ENCODE measurements at regions not wholly inside any gene's neighbourhood (a gene's known extent, or its start where the extent isn't known, plus 50 kb on each side); places are given as distances from the start of the nearest gene placed in this dataset.
"Not testable (repeated sequence)": the region's sequence is repeated elsewhere in the genome, so short reads cannot be mapped to it uniquely, and the experiment has no call there.

DNA sequence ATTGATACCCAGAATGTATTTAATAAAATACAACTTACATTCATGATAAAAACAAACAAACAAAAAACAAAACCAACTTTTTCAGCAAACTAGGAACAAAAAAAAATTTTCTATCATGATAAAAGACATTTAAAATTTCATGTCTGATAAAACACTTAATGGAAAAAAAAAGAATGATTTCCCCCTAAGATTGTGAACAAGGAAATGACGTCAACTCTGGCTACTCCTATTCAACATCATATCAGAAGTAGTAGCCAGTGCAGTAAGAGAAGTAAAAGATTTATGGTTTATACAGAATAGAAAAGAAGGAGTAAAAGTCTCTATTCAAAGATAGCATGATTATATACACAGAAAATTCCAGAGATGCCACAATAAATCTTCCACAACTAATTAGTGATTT is 1306.6 kb downstream of the FSCB start:
- no peak for DNase-seq (ENCODE audit: low spot score)

DNA sequence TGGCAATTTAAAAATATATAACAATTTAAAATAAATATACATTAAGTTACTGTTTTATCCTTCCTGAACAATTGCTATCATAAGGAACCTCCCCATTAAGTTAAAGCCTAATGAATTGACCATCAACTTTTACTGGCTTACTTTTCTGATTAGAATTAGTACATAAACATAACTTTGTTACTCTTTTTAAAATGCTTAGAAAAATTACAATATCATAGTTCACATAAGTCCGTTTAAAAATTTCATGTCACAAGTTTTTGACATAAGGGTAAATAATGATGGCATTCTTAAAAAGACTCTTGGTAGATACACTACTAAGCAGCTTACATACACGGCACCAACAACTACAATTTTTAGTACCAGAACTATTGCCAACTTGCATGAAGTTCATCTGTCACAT is 1308.6 kb downstream of the FSCB start:
- no peak for DNase-seq (ENCODE audit: low spot score)

DNA sequence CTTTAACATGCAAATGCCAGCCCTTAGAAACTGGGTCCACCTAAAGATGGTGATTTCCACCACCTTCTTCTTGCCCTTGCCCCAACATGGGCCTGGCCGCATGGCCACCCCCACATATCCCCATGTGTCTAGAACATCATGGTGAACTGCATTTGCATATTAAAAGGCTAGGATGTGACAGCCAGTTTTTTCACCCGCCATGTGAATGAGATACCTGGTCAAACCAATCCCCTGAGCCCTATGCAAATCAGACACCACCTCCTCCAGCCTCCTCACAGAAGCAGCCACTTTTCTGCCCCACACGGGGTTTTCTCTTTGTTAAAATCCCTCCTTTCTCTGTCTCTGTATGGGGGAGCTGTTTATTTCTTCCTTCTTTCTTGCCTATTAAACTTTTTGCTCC is 1322.5 kb downstream of the FSCB start:
- no peak for DNase-seq (ENCODE audit: low spot score)

DNA sequence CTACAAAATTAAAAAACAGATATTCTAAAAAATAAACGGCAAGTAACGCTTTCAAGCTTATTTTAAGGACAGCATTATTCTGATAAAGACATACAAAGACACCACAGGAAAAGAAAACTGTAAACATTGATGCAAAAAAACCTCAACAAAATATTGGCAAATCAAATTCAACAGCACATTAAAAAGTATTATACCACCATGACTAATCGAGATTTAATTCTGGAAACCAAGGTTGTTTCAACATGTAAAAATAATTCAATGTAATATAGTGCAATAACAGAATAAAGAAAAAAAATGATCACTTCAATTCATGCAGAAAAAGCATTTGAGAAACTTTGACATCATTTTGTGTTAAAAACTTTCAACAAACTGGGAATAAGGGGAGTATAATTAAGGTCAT is 1323.2 kb downstream of the FSCB start:
- no peak for DNase-seq (ENCODE audit: low spot score)

DNA sequence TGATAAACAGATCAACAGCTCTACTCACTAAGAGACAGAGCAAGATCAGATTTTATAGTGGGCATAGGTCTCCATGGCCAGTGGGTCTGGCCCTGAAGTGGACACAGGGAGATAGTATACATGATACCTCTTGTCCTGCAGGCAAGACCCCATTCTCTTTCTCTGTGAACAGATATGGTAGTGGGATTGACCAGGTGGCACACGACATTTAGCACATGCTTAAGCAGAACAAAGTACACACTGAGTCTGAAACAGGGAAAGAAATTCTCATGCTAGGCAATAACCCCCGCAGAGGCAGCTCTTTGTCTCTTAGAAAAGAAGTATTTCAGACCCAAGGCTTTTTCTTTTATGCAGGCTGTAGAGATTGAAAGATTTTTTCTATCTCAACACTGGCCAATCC is 1331.2 kb downstream of the FSCB start:
- DNase-seq (ENCODE audit: low spot score), result no peak

DNA sequence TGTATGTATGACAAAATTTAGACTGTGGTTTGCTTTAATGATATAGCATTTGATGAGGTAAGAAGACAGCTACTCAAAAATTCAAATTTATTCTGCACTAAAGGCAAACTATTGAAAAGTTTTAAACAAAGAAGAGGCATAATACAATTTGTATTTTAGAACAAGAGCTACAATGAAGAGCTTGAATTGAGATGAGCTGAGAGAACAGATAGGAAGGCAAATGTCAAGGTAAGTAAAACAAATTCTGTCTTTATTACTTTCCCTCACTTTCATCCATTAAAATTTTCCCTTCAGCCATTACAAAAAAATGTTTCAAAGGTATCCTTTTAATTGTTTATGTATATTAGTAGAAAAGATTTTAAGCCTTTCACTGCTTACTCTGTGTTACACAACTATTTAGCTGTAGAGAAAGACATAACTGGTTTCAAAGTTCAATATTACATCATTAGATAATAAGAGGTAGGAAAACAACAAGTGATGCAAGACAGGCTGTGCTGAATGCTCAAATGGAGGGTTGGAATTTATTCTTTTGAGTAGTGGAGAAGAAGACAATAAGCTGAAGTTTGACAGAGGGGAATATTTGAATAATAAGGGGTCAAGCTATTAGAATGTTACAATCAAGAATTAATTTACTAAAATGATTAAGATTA is 1334.1 kb downstream of the FSCB start:
- DNase-seq (ENCODE audit: low spot score), result no peak

DNA sequence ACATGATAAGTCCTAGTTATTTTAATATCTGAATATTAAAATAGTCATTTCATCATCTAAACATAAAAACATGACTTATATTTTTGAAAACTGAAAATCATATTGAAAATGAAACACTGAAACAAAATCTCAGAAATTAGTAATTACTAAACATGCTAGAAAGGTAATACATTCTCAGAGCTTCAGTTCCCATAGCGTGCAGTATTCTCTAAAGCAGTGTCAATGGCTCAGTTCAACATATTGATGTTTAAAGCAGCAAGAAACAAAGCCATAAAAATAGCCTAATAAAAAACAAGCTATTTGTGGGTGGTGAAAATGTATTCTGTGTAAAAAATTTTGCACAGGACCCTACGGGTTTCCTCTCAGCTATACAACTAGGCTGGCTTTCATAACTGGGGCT is 1337.4 kb downstream of the FSCB start:
- no peak for DNase-seq (ENCODE audit: low spot score)

DNA sequence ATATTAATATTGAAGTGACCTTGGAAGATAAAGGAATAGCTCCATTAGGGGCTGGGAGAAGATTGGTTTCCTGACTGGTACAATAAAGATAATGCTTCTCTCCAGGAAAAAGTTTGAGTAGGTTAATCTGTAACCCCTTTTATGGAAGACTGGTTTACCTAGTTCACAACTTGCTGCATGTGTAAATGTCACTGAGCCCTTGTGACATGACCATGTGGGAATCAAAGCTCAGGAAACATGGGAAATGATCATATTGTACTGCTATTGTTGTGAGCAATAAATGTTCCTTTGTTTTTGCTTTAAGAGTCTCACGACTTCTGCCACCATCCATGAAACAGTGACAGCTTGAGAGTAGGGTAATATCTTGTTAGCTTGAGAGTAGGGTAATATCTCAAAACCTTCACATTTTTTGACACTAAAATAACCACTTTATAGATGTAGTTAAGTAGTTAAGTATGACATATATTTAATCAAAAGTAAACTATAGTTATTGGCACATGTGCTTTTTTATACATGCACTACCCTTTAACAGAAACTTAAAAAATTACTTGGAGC is 1338.6 kb downstream of the FSCB start:
- DNase-seq (ENCODE audit: low spot score), result no peak

DNA sequence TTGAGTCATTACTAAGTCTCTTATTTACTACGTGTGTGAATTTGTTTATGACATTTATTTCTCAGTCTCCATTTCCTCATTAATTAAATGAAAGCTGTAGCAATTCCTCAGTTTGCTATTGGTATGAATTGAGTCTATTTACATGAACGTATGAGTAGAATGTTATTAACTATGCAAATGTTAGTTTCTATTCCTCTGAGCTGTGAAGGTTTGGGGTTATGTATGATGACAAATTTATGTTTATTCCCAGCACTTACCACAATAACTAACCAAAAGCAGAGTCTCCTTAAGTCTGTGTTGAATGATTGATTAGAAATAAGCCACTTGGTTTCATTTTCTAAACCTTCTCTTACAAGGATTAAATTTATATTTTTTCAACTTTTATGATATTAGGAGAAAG is 1340.9 kb downstream of the FSCB start:
- no peak for DNase-seq (ENCODE audit: low spot score)

DNA sequence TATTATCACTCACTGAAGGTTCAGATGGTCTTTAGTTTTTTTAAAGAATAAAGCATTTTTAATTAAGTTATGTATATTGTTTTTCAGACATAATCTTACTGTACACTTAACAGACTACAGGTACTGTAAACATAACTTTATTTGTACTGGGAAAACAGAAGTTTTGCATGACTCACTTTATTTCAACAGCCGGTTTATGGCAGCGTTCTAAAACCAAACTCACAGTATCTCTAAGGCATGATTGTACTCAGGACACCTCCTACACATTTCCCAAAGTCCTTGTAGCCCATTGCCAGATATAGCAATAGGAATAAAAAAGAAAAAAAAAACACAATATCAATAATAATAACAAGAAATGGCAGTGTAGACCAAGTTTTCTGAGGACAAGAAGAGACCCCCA is 1341.4 kb downstream of the FSCB start:
- no peak for DNase-seq (ENCODE audit: low spot score)

DNA sequence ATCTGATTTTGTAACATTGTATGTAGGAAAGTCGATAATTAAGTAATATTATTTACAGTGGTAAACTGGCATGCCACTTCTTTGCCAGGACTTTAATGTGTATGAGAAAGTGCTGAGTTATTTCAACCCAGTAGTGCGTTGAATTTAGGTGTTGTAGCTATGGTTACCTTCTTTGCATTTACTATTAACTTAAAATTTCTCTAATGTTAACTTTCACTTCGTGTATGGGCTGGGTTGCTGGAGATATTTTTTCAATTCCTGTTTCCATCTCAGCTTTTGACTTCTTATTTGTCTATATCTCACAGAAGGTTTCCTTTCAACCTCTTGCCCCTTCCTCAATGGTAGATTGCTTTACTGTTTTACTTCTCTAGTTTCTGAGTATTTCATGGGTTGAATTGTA is 1345.6 kb downstream of the FSCB start:
- no peak for DNase-seq (ENCODE audit: low spot score)

DNA sequence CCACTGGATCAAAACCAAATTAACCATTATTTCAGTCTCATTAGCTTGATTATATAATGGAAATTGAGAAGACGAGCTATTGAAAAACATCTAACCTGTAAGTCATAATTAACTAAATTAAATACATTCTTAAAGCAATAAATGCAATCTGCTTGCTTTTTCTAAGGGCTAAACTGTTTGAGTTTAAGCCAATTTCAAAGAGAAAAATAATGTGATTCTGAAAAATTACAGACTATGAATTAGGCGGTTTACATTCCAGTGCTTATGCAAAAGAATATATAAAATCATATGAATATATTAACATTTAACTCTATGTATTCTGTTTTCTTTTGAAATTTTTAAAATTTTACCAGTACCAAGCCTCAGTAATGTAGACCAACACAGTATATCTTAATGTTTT is 1349.4 kb downstream of the FSCB start:
- no peak for DNase-seq (ENCODE audit: low spot score)

DNA sequence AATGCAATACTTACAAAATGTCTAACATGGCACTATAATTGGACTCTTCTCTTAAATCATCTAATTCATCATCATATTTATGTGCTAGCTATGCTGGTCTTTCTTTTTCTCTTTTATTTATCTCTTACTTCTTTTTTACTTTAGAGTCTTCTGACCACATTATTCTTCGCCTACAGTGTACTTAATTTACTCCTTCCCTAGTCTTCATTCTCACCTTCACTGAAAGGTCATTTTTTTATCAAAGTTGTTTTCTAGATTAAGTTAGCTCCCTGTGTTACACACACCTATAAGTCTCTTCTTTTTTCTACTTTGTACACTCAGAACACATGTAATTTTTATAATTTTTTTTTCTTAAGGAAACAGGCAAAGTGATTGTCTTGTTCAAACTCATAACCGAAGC is 1351.2 kb downstream of the FSCB start:
- DNase-seq (ENCODE audit: low spot score), result no peak

DNA sequence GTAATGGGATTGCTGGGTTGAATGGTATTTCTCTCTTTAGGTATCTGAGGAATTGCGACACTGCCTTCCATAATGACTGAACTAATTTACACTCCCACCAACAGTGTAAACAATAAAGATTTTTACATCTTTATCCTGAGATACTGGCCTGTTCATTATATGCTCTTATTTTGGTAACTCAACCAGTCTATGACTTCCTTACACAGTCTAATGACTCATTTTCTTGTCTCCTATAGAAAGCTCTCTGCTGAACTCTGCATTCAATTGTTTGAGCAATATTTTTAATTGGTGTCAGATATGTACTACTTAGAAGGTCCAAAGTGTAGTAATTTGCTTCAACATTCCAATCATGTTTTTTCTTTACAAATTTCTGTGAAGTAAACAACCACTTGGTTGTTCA is 1351.8 kb downstream of the FSCB start:
- DNase-seq (ENCODE audit: low spot score), result no peak

DNA sequence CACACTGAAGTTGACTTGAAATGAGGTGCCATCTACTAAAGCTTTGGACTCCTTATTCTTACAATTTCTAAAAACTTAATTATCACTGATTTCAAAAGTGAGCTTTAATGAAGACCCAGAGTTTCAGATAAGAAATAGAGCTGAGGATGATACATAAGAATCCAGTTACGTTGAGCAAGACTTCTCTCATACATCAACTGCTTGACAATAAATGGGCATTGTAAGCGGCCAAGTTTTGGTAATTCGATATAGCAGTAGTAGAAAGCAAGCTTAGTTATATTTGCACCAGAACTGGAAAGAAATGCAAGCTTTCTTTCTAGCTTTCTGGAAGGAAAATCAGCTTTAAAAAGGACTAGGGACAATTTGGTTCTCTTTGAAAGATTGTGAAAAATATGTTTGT is 1359.6 kb downstream of the FSCB start:
- DNase-seq (ENCODE audit: low spot score), result no peak

DNA sequence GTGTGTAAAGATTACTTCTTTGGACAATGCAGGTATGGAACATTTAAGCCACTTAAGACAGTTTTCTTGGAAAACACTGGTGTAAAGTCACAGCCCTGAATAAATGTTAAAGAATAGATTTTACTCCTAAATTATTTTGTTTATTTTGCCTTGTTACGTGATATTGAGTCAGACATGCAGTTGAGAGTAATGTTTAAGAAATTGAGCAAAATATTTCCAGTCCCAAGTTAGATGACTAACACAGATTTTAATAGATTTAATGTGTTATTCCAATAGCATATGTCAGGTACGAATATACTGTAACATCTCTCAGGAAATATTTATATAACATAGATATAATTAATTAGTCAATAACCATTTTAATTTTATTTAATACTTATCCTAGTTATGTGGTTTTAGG is 1361.7 kb downstream of the FSCB start:
- no peak for DNase-seq (ENCODE audit: low spot score)

DNA sequence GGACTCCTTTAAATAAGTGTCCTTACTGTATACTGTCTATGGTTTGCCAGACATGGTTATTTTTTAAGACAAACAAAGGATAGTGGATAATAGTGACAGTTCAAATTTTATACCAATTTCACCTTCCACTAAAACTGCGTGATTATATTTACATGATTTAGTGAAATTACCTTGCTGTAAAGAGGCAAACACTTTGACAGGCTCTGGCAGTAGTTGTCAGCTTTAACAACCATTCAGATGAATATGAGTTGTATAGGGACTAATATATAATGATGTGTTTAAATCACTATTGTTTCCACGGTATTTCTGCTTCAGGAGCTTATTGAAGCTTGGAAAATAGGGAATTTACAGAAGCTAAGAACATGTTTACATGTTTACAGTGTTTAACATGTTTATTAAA is 1364.0 kb downstream of the FSCB start:
- DNase-seq (ENCODE audit: low spot score), result no peak

DNA sequence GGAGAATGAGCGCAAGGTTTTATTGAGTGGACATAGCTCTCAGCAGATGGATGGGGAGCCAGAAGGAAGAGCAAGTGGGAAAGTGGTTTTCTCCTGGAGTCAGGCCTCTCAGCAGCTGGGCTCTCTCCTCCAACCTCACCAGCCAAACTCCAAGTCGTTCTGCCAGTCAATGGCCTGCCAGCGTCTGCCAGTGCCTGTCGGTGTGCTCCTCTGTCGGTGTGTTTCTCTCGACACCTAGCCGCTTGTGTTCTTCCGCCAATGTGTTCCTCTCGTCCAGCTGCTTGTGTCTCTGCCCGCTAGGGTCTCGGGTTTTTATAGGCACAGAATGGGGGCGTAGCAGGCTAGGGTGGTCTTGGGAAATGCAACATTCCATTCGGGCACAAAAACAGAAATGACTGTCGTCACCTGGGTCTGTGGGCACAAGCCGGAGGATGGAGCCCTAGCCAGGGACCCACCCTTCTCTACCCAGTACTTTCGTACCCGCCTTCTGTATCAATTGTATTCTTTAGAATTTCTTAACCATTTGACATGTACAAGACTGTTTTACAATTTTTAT is 1365.4 kb downstream of the FSCB start:
- no peak for DNase-seq (ENCODE audit: low spot score)

DNA sequence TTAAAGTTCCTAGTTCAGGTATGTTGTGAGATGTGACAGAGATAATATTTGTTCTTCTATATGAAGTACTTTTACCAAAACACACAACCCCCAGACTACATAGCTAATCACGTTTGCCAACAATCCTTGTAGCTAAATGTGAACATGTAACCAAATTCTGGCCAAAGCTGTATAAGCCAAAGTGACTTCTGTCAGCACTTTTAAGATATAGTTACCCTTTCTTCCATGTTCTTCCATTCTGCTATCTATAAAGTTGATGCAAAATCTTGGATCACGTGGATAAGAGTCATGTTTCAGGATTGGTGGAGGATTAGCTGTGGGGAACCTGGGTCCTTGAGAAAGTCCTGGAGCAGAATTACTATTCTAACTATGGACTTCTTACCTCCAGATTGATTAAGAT is 1366.6 kb downstream of the FSCB start:
- no peak for DNase-seq (ENCODE audit: low spot score)

DNA sequence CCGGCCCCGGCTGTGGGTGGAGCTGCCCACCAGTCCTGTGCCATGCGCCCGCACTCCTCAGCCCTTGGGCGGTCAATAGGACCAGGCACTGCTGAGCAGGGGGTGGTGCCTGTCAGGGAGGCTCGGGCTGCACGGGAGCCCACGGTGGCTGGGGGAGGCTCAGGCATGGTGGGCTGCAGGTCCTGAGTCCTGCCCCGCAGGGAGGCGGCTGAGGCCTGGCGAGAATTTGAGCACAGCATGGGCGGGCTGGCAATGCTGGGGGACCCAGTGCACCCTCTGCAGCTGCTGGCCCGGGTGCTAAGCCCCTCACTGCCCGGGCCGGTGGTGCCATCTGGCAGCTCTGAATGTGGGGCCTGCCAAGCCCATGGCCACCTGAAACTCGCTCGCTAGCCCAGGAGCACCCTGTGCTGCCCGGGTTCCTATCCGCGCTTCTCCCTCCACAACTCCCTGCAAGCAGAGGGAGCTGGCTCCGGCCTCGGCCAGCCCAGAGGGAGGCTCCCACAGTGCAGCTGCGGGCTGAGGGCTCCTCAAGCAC is 1371.1 kb downstream of the FSCB start:
- no peak for DNase-seq (ENCODE audit: low spot score)

DNA sequence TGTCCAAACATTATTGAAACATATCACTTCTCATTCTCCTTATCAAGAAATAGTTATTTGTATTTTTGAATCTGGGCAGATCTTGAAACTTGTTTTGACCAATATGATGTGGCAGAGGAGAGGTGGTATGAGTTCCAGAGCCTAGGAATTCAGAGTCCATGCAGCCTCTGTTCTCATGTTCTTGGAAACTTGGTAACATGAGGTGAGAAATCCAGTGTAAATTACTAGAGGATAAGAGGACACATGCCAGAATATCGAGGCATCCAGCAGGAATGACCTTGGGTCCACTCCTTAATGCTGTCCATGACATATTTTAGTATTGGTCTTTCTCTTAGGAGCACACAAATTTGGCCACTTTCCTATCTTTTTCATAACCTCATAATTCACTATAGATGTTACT is 1374.6 kb downstream of the FSCB start:
- no peak for DNase-seq (ENCODE audit: low spot score)

DNA sequence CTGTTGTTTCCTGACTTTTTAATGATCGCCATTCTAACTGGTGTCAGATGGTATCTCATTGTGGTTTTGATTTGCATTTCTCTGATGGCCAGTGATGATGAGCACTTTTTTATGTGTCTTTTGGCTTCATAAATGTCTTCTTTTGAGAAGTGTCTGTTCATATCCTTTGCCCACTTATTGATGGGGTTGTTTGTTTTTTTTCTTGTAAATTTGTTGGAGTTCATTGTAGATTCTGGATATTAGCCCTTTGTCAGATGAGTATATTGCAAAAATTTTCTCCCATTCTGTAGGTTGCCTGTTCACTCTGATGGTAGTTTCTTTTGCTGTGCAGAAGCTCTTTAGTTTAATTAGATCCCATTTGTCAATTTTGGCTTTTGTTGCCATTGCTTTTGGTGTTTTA is 1378.7 kb downstream of the FSCB start:
- DNase-seq (ENCODE audit: low spot score), result not testable (repeated sequence)

DNA sequence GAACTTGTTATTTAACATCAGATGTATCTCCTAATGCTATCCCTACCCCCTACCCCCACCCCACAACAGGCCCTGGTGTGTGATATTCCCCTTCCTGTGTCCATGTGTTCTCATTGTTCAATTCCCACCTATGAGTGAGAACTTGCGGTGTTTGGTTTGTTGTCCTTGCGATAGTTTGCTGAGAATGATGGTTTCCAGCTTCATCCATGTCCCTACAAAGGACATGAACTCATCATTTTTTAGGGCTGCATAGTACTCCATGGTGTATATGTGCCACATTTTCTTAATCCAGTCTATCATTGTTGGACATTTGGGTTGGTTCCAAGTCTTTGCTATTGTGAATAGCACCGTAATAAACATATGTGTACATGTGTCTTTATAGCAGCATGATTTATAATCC is 1379.2 kb downstream of the FSCB start:
- DNase-seq (ENCODE audit: low spot score), result not testable (repeated sequence)
